Lower leg skin (tissue), 4 donors: ENCODE measurements at regions not wholly inside any gene's neighbourhood (a gene's known extent, or its start where the extent isn't known, plus 50 kb on each side); places are given as distances from the start of the nearest gene placed in this dataset.

Source experiments
- DNase-seq, 2 donors: peaks; one replicate each; pipeline ENCODE4 v3.0.0-alpha.2; 2019; ENCODE audit warnings: low spot score in 2 of 2
- H3K4me3 ChIP-seq: fragments of 200-600 bp; sonication (generic); 2 replicates; pipeline ENCODE4 v1.5.1; 2017; ENCODE audit warnings: mild to moderate bottlenecking, low read depth; ENCODE audit not compliant: poor library complexity, severe bottlenecking
- POLR2A ChIP-seq, 2 donors: fragments of 450-650 bp; IDR thresholded peaks; one replicate each; pipeline ENCODE4 v1.6.1; 2016 to 2017; ENCODE audit warnings: antibody characterized with exemption in 2 of 2, mild to moderate bottlenecking in 1 of 2, moderate library complexity in 1 of 2
- WGBS, 2 donors: methylation state at CpG; one replicate each; pipeline ENCODE4 v1.1.5; 2018; 5-methylcytosine and 5-hydroxymethylcytosine counted together
- intact Hi-C: fragments of 100-400 bp; cut with DNase I; formaldehyde crosslinking; loops from one replicate; pipeline ENCODE4 v1.15.0; 2023; ENCODE audit warnings: low total_unique reads
- TF ChIP-seq, protein P1 (sequence below), 3 donors: fragments of 450-650 bp; IDR thresholded peaks; one replicate each; pipeline ENCODE4 v1.5.1; 2016; ENCODE audit warnings: antibody characterized with exemption in 3 of 3, mild to moderate bottlenecking in 3 of 3, moderate library complexity in 2 of 3

GRCh38 chr15:31814082-31814481 is 216.2 kb upstream of the CHRNA7 start:
- WGBS, 2 donors, result 80 to 82% methylated on average over 5 of the region's 5 CpGs
- intact Hi-C loops, result no loop called here

DNA sequence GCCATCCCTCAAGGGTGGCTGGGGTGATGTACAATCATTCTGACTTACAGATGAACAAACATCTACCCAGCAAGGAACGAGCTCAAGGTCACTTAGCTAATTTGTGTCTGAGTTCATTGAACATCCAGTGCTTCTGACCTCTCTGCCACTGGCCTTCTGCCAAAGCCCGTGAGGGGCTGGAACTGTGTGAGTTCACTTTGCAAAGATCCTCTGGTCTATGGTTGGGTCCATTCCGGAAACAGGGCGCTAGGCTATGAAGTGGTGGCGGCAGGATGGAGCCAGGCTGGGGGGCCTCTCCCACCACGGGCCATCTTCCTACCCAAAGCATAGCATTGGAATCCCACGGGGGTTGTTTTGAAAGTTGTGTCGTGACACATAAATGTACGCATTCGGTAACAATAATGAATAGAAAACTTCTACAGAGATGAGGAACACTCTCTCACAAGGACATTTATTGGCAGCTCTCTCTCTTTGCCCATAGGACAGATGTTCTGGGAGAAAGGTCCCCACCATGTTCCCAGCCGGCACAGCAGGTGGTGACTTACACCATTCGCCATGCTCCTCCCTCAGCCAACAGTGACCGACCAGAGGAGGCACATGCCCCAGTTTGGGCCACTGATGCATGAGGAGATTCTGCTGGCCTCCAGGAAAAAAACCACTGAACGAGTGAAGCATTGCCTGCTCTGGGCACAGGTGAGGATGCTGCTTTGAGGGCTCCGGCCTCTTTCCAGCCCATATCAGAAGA is 214.7 kb upstream of the CHRNA7 start:
- H3K4me3 ChIP-seq, result no peak overlapping the region
- DNase-seq, result peak in 1 of 2 donors; percentile 52
- intact Hi-C loops, result no loop called here
- no peak for TF ChIP-seq POLR2A (IDR thresholded peaks at IDR 0.05)
- TF ChIP-seq, protein P1, sequence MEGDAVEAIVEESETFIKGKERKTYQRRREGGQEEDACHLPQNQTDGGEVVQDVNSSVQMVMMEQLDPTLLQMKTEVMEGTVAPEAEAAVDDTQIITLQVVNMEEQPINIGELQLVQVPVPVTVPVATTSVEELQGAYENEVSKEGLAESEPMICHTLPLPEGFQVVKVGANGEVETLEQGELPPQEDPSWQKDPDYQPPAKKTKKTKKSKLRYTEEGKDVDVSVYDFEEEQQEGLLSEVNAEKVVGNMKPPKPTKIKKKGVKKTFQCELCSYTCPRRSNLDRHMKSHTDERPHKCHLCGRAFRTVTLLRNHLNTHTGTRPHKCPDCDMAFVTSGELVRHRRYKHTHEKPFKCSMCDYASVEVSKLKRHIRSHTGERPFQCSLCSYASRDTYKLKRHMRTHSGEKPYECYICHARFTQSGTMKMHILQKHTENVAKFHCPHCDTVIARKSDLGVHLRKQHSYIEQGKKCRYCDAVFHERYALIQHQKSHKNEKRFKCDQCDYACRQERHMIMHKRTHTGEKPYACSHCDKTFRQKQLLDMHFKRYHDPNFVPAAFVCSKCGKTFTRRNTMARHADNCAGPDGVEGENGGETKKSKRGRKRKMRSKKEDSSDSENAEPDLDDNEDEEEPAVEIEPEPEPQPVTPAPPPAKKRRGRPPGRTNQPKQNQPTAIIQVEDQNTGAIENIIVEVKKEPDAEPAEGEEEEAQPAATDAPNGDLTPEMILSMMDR (IDR thresholded peaks at IDR 0.05), result no peak
- WGBS, 2 donors, result 85 to 89% methylated on average over 14 to 15 of the region's 15 CpGs

More at GRCh38 chr15:31814082-31814481, 216.2 kb upstream of the CHRNA7 start:
- peak in 1 of 2 donors; percentile 56 for DNase-seq
- H3K4me3 ChIP-seq, result no peak overlapping the region
- TF ChIP-seq, protein P1 (IDR thresholded peaks at IDR 0.05), result no peak
- no peak for TF ChIP-seq POLR2A (IDR thresholded peaks at IDR 0.05)

DNA sequence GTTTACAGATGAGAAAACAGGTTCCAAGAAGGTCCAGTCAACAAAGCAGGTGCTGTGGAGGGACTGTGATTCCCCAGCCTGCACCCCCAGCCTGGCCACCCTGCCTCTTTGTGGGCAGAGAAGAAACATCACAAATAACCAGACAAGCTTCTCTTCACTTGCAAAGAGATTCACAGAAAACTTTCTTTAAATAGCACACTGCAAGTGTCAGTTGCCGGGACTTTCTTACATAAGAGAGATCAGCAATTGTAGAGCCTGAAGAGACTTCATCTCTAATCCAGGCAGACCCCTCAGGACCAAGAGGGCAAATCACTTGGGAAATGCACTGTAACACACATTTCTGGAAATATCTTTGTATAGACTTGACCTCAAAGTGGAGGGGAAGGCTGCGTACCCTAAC is 207.9 kb upstream of the CHRNA7 start:
- H3K4me3 ChIP-seq, result no peak overlapping the region
- TF ChIP-seq POLR2A (IDR thresholded peaks at IDR 0.05), result no peak
- TF ChIP-seq, protein P1 (IDR thresholded peaks at IDR 0.05), result no peak
- WGBS, 2 donors, result 93 to 96% methylated on average over 2 of the region's 2 CpGs
- DNase-seq, result no peak
- intact Hi-C loops, result no loop called here

DNA sequence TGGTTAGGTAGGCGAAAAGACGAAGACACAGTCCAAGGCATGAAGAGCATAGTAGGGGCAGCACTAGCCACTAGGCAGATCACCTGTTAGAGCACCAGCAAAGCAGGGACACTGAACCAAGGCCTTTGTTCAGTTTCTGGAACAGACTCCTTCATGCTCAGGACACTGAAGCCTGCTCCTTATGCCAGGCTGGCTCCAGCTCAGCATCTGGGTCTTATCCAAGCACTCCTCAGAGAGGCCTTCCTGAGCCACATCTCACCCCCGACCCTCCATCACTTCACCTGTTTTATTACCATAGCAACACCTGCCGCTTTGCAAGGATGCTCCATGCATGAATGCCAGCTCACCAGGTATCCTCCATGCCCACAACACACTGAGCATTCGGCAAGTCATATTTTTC is 206.3 kb upstream of the CHRNA7 start:
- H3K4me3 ChIP-seq, result no peak overlapping the region
- no peak for TF ChIP-seq POLR2A (IDR thresholded peaks at IDR 0.05)
- TF ChIP-seq, protein P1 (IDR thresholded peaks at IDR 0.05), result no peak
- DNase-seq, result peak in 1 of 2 donors; percentile 53
- 79 to 80% methylated on average over 5 of the region's 5 CpGs for WGBS, 2 donors
- intact Hi-C loops, result no loop called here

DNA sequence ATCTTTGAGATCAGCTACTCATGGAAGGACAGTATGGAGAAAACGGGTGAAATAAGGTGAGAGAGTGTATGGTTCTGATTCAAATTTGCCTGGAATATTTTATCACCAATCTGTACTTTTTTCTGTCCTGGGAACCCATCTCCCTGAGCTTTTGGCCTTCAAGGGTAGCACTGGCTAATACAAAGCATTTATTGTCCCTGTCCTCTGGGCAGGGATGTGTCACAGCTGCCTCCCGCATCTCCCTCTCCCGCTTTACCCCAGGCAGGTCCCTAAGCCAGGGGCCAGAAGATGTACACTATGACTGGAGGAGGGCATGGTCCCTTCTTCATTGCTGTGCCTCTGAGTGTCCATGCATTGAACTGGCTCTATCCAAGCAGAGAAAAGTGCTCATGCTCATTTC is 201.7 kb upstream of the CHRNA7 start:
- intact Hi-C loops, result no loop called here
- 93 to 94% methylated on average over 3 of the region's 3 CpGs for WGBS, 2 donors
- no peak overlapping the region for H3K4me3 ChIP-seq
- DNase-seq, result peak in 1 of 2 donors; percentile 17
- TF ChIP-seq POLR2A (IDR thresholded peaks at IDR 0.05), result no peak

DNA sequence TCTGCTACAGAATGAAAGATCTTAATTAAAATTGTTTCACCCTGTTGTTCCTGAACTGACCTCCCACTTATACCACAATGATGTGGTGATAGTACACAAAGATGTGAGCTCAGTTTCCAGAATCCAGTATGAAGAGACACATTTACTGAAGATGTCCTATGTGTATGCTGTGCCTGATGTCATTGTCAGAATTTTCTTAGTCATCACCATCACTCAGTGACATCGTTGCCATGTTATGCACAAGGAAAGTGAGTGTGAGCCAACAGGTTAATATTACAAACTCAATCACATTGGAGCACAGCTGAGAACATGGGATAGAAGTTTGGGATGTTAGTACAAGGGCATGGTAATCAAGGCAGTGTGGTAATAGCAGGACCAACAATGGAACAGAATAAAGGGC is 199.7 kb upstream of the CHRNA7 start:
- 75 to 90% methylated on average over 1 of the region's 1 CpG for WGBS, 2 donors
- no peak overlapping the region for H3K4me3 ChIP-seq
- TF ChIP-seq POLR2A (IDR thresholded peaks at IDR 0.05), result no peak
- TF ChIP-seq, protein P1 (IDR thresholded peaks at IDR 0.05), result no peak
- no peak for DNase-seq
- intact Hi-C loops, result no loop called here
